HG03520 (cell line): ENCODE measurements at regions not wholly inside any gene's neighbourhood (a gene's known extent, or its start where the extent isn't known, plus 50 kb on each side); places are given as distances from the start of the nearest gene placed in this dataset.

Experiments used
- ATAC-seq: cut with Tn5 transposase; IDR thresholded peaks from one replicate; pipeline ENCODE4 v1.9.1; 2021; ENCODE audit warnings: mild to moderate bottlenecking, moderate library complexity; ENCODE audit not compliant: unreplicated experiment

- ATAC-seq: no peak
Observed at GRCh38 chr2:134190807-134191203, 63.1 kb upstream of the MGAT5 start.

GRCh38 chr2:134191835-134192234 is 62.0 kb upstream of the MGAT5 start:
- ATAC-seq: no peak

GRCh38 chr2:134193006-134193405 is 60.9 kb upstream of the MGAT5 start:
- no peak for ATAC-seq

- ATAC-seq: no peak
Observed at GRCh38 chr2:134194519-134194918, 59.4 kb upstream of the MGAT5 start.

- no peak for ATAC-seq
Observed at GRCh38 chr2:134195341-134195740, 58.5 kb upstream of the MGAT5 start.

GRCh38 chr2:134197445-134197844 is 56.4 kb upstream of the MGAT5 start:
- ATAC-seq: no peak

GRCh38 chr2:134198006-134198634 is 55.8 kb upstream of the MGAT5 start:
- no peak for ATAC-seq

- ATAC-seq: no peak
Observed at GRCh38 chr2:134199123-134199522, 54.7 kb upstream of the MGAT5 start.

- ATAC-seq: no peak
Observed at GRCh38 chr2:134200036-134200618, 53.7 kb upstream of the MGAT5 start.

- ATAC-seq: no peak
Observed at GRCh38 chr2:134201533-134201932, 52.3 kb upstream of the MGAT5 start.

- ATAC-seq: no peak
Observed at GRCh38 chr2:134202371-134202770, 51.5 kb upstream of the MGAT5 start.

- ATAC-seq: no peak
Observed at GRCh38 chr2:134203175-134203574, 50.7 kb upstream of the MGAT5 start.
